SK-N-SH treated with all-trans-retinoic acid at 6 μM for 48 hours (cell line): ENCODE measurements at regions not wholly inside any gene's neighbourhood (a gene's known extent, or its start where the extent isn't known, plus 50 kb on each side); places are given as distances from the start of the nearest gene placed in this dataset.

Experiments
- ATAC-seq: fragments of 200-7000 bp; cut with Tn5 transposase; 3 replicates; pipeline ENCODE4 v1.9.1; 2020; ENCODE audit warnings: mild to moderate bottlenecking, moderate library complexity
- BACH2 ChIP-seq: fragments of 250-450 bp; sonication (Bioruptor Pico); IDR thresholded peaks from 2 replicates; pipeline ENCODE4 v1.9.0; 2021; ENCODE audit warnings: mild to moderate bottlenecking, borderline replicate concordance
- CSDC2 ChIP-seq: fragments of 250-450 bp; sonication (Bioruptor Pico); IDR thresholded peaks from 2 replicates; pipeline ENCODE4 v1.5.0; 2020; ENCODE audit warnings: mild to moderate bottlenecking, moderate library complexity
- CSRNP3 ChIP-seq: fragments of 250-450 bp; sonication (Bioruptor Pico); IDR thresholded peaks from 2 replicates; pipeline ENCODE4 v1.5.1; 2021; ENCODE audit warnings: mild to moderate bottlenecking, moderate library complexity
- ESRRG ChIP-seq: fragments of 250-450 bp; sonication (Bioruptor Pico); IDR thresholded peaks from 2 replicates; pipeline ENCODE4 v1.6.1; 2021; ENCODE audit warnings: mild to moderate bottlenecking
- GLIS3 ChIP-seq: fragments of 250-450 bp; sonication (Bioruptor Pico); IDR thresholded peaks from 2 replicates; pipeline ENCODE4 v1.5.0; 2020; ENCODE audit warnings: mild to moderate bottlenecking, moderate library complexity
- ISL1 ChIP-seq: fragments of 250-450 bp; sonication (Bioruptor Pico); IDR thresholded peaks from 2 replicates; pipeline ENCODE4 v2.1.2; 2022; ENCODE audit warnings: mild to moderate bottlenecking, moderate library complexity
- OSR1 ChIP-seq: fragments of 250-450 bp; sonication (Bioruptor Pico); IDR thresholded peaks from 2 replicates; pipeline ENCODE4 v1.8.0; 2022; ENCODE audit warnings: moderate library complexity, mild to moderate bottlenecking, inconsistent platforms
- PATZ1 ChIP-seq: fragments of 250-450 bp; sonication (Bioruptor Pico); IDR thresholded peaks from 2 replicates; pipeline ENCODE4 v1.8.0; 2020; ENCODE audit warnings: mild to moderate bottlenecking, moderate library complexity, borderline replicate concordance
- POU6F1 ChIP-seq: fragments of 250-450 bp; sonication (Bioruptor Pico); IDR thresholded peaks from 2 replicates; pipeline ENCODE4 v1.8.0; 2021; ENCODE audit warnings: low read depth, mild to moderate bottlenecking, moderate library complexity, borderline replicate concordance
- PPARA ChIP-seq: fragments of 250-450 bp; sonication (Bioruptor Pico); IDR thresholded peaks from 2 replicates; pipeline ENCODE4 v1.5.0; 2020; ENCODE audit warnings: mild to moderate bottlenecking, borderline replicate concordance
- RARB ChIP-seq: fragments of 250-450 bp; sonication (Bioruptor Pico); IDR thresholded peaks from 2 replicates; pipeline ENCODE4 v1.8.0; 2021; ENCODE audit warnings: mild to moderate bottlenecking, moderate library complexity
- TCF4 ChIP-seq: fragments of 250-450 bp; sonication (Bioruptor Pico); IDR thresholded peaks from 2 replicates; pipeline ENCODE4 v1.8.0; 2021; ENCODE audit warnings: mild to moderate bottlenecking, moderate library complexity, borderline replicate concordance
- TOX ChIP-seq: fragments of 250-450 bp; sonication (Bioruptor Pico); IDR thresholded peaks from 2 replicates; pipeline ENCODE4 v1.8.0; 2021; ENCODE audit warnings: mild to moderate bottlenecking, moderate library complexity, borderline replicate concordance
- ZC3H10 ChIP-seq: fragments of 250-450 bp; sonication (Bioruptor Pico); IDR thresholded peaks from 2 replicates; pipeline ENCODE4 v1.5.1; 2021; ENCODE audit warnings: mild to moderate bottlenecking, moderate library complexity
- ZFP30 ChIP-seq: fragments of 450-650 bp; formaldehyde crosslinking; IDR thresholded peaks from 2 replicates; pipeline ENCODE4 v1.5.0; 2022; ENCODE audit warnings: mild to moderate bottlenecking, moderate library complexity
- ZNF70 ChIP-seq: fragments of 450-650 bp; formaldehyde crosslinking; IDR thresholded peaks from 2 replicates; pipeline ENCODE4 v1.5.0; 2020; ENCODE audit warnings: mild to moderate bottlenecking, moderate library complexity
- ZNF8 ChIP-seq: fragments of 450-650 bp; formaldehyde crosslinking; IDR thresholded peaks from 2 replicates; pipeline ENCODE4 v1.5.0; 2020; ENCODE audit warnings: mild to moderate bottlenecking, moderate library complexity
- TF ChIP-seq, protein P1 (sequence below): fragments of 250-450 bp; sonication (Bioruptor Pico); IDR thresholded peaks from 2 replicates; pipeline ENCODE4 v1.5.0; 2020; ENCODE audit warnings: mild to moderate bottlenecking, moderate library complexity
- TF ChIP-seq, protein P2 (sequence below): fragments of 250-450 bp; sonication (Bioruptor Pico); IDR thresholded peaks from 2 replicates; pipeline ENCODE4 v1.5.1; 2020; ENCODE audit warnings: low read depth, mild to moderate bottlenecking, moderate library complexity

- TF ChIP-seq CSRNP3 (CRISPR knock-in tag) (no peak), ESRRG (no peak), CSDC2 (CRISPR knock-in tag) (no peak), ISL1 (CRISPR knock-in tag) (no peak), RARB (CRISPR knock-in tag) (no peak), PPARA (CRISPR knock-in tag) (no peak), GLIS3 (no peak)
These were observed 519.2 kb upstream of the HS3ST5 start (continued) for GRCh38 chr6:114862064-114862463.

GRCh38 chr6:114844359-114844758, 501.5 kb upstream of the HS3ST5 start:
- ATAC-seq = no peak
- TF ChIP-seq, protein P1, sequence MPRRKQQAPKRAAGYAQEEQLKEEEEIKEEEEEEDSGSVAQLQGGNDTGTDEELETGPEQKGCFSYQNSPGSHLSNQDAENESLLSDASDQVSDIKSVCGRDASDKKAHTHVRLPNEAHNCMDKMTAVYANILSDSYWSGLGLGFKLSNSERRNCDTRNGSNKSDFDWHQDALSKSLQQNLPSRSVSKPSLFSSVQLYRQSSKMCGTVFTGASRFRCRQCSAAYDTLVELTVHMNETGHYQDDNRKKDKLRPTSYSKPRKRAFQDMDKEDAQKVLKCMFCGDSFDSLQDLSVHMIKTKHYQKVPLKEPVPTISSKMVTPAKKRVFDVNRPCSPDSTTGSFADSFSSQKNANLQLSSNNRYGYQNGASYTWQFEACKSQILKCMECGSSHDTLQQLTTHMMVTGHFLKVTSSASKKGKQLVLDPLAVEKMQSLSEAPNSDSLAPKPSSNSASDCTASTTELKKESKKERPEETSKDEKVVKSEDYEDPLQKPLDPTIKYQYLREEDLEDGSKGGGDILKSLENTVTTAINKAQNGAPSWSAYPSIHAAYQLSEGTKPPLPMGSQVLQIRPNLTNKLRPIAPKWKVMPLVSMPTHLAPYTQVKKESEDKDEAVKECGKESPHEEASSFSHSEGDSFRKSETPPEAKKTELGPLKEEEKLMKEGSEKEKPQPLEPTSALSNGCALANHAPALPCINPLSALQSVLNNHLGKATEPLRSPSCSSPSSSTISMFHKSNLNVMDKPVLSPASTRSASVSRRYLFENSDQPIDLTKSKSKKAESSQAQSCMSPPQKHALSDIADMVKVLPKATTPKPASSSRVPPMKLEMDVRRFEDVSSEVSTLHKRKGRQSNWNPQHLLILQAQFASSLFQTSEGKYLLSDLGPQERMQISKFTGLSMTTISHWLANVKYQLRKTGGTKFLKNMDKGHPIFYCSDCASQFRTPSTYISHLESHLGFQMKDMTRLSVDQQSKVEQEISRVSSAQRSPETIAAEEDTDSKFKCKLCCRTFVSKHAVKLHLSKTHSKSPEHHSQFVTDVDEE = no peak
- TF ChIP-seq PATZ1 (CRISPR knock-in tag) (no peak), PPARA (CRISPR knock-in tag) (no peak), GLIS3 (no peak), ZNF70 (CRISPR knock-in tag) (no peak), TCF4 (CRISPR knock-in tag) (no peak), POU6F1 (CRISPR knock-in tag) (no peak), OSR1 (CRISPR knock-in tag) (no peak)

GRCh38 chr6:114839019-114839418, 496.2 kb upstream of the HS3ST5 start:
- ATAC-seq = no peak
- TF ChIP-seq PATZ1 (CRISPR knock-in tag) (no peak), ZC3H10 (no peak), ISL1 (CRISPR knock-in tag) (no peak), ZFP30 (no peak), ZNF8 (CRISPR knock-in tag) (no peak), TCF4 (CRISPR knock-in tag) (no peak), BACH2 (CRISPR knock-in tag) (no peak), TOX (CRISPR knock-in tag) (no peak)
- TF ChIP-seq, protein P2, sequence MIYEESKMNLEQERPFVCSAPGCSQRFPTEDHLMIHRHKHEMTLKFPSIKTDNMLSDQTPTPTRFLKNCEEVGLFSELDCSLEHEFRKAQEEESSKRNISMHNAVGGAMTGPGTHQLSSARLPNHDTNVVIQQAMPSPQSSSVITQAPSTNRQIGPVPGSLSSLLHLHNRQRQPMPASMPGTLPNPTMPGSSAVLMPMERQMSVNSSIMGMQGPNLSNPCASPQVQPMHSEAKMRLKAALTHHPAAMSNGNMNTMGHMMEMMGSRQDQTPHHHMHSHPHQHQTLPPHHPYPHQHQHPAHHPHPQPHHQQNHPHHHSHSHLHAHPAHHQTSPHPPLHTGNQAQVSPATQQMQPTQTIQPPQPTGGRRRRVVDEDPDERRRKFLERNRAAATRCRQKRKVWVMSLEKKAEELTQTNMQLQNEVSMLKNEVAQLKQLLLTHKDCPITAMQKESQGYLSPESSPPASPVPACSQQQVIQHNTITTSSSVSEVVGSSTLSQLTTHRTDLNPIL (CRISPR knock-in tag) = no peak
- TF ChIP-seq, protein P1 = no peak
